HG03095 (cell line): ENCODE measurements at regions not wholly inside any gene's neighbourhood (a gene's known extent, or its start where the extent isn't known, plus 50 kb on each side); places are given as distances from the start of the nearest gene placed in this dataset.

Source experiments
- ATAC-seq: cut with Tn5 transposase; IDR thresholded peaks from one replicate; pipeline ENCODE4 v1.9.1; 2021; ENCODE audit warnings: moderate library complexity; ENCODE audit not compliant: unreplicated experiment

GRCh38 chr7:10085231-10085630 is 888.4 kb upstream of the PHF14 start:
- no peak for ATAC-seq

GRCh38 chr7:10100572-10100971 is 873.1 kb upstream of the PHF14 start:
- no peak for ATAC-seq

GRCh38 chr7:10101351-10101750 is 872.3 kb upstream of the PHF14 start:
- no peak for ATAC-seq

- ATAC-seq, result no peak
Observed at GRCh38 chr7:10104292-10104691, 869.4 kb upstream of the PHF14 start.

GRCh38 chr7:10106609-10107008 is 867.1 kb upstream of the PHF14 start:
- no peak for ATAC-seq

GRCh38 chr7:10116511-10116910 is 857.2 kb upstream of the PHF14 start:
- no peak for ATAC-seq

- ATAC-seq, result no peak
Observed at GRCh38 chr7:10117815-10118214, 855.9 kb upstream of the PHF14 start.

GRCh38 chr7:10120936-10121335 is 852.7 kb upstream of the PHF14 start:
- ATAC-seq, result no peak

GRCh38 chr7:10121631-10122030 is 852.0 kb upstream of the PHF14 start:
- ATAC-seq, result no peak

- ATAC-seq, result no peak
Observed at GRCh38 chr7:10122551-10123100, 851.0 kb upstream of the PHF14 start.

GRCh38 chr7:10128748-10129147 is 844.9 kb upstream of the PHF14 start:
- no peak for ATAC-seq

GRCh38 chr7:10138087-10138854 is 835.4 kb upstream of the PHF14 start:
- no peak for ATAC-seq

- ATAC-seq, result no peak
Observed at GRCh38 chr7:10146271-10146670, 827.4 kb upstream of the PHF14 start.

GRCh38 chr7:10156972-10157371 is 816.7 kb upstream of the PHF14 start:
- ATAC-seq, result no peak

- no peak for ATAC-seq
Observed at GRCh38 chr7:10181996-10182395, 791.7 kb upstream of the PHF14 start.

GRCh38 chr7:10192074-10192473 is 781.6 kb upstream of the PHF14 start:
- no peak for ATAC-seq

GRCh38 chr7:10205696-10206095 is 768.0 kb upstream of the PHF14 start:
- ATAC-seq, result no peak

GRCh38 chr7:10210000-10210399 is 763.7 kb upstream of the PHF14 start:
- ATAC-seq, result no peak

GRCh38 chr7:10211016-10211415 is 762.7 kb upstream of the PHF14 start:
- no peak for ATAC-seq

GRCh38 chr7:10211861-10212260 is 761.8 kb upstream of the PHF14 start:
- ATAC-seq, result no peak

GRCh38 chr7:10212649-10213048 is 761.0 kb upstream of the PHF14 start:
- no peak for ATAC-seq

- no peak for ATAC-seq
Observed at GRCh38 chr7:10216462-10216861, 757.2 kb upstream of the PHF14 start.

GRCh38 chr7:10221084-10221483 is 752.6 kb upstream of the PHF14 start:
- no peak for ATAC-seq
